HepG2 (cell line): ENCODE measurements at regions not wholly inside any gene's neighbourhood (a gene's known extent, or its start where the extent isn't known, plus 50 kb on each side); places are given as distances from the start of the nearest gene placed in this dataset.

Source experiments
- CHD2 ChIP-seq: IDR thresholded peaks from 2 replicates; pipeline ENCODE4 v1.6.1; 2011; ENCODE audit warnings: low read depth, low read length, improper control_type of control experiment
- FOSL1 ChIP-seq: sonication (generic); formaldehyde crosslinking; IDR thresholded peaks from 2 replicates; pipeline ENCODE4 v1.9.0; 2021; ENCODE audit warnings: missing genetic modification reagents, borderline replicate concordance
- FOSL2 ChIP-seq: sonication (generic); formaldehyde crosslinking; IDR thresholded peaks from 2 replicates; pipeline ENCODE4 v1.4.0; 2020; ENCODE audit warnings: missing genetic modification reagents
- KDM5A ChIP-seq: fragments of 200-600 bp; sonication (generic); IDR thresholded peaks from 2 replicates; pipeline ENCODE4 v1.7.0; 2018; ENCODE audit warnings: antibody characterized with exemption, mild to moderate bottlenecking, low read length, borderline replicate concordance
- SALL2 ChIP-seq: sonication (generic); formaldehyde crosslinking; IDR thresholded peaks from 2 replicates; pipeline ENCODE4 v1.8.1; 2023; ENCODE audit warnings: mild to moderate bottlenecking, missing genetic modification reagents, inconsistent platforms
- SETDB1 ChIP-seq: sonication (generic); formaldehyde crosslinking; IDR thresholded peaks from 2 replicates; pipeline ENCODE4 v1.5.1; 2020; ENCODE audit warnings: missing genetic modification reagents, mild to moderate bottlenecking, borderline replicate concordance
- SMAD1 ChIP-seq: sonication (generic); formaldehyde crosslinking; IDR thresholded peaks from 2 replicates; pipeline ENCODE4 v1.4.0; 2020; ENCODE audit warnings: missing genetic modification reagents, low read depth, mild to moderate bottlenecking, borderline replicate concordance
- TCF7L2 ChIP-seq: IDR thresholded peaks from 2 replicates; pipeline ENCODE4 v1.6.1; 2011; ENCODE audit warnings: mild to moderate bottlenecking, low read depth, low read length, moderate library complexity
- ZNF263 ChIP-seq: sonication (generic); formaldehyde crosslinking; IDR thresholded peaks from 2 replicates; pipeline ENCODE4 v1.4.0; 2020; ENCODE audit warnings: missing genetic modification reagents
- ZNF274 ChIP-seq: sonication (generic); formaldehyde crosslinking; IDR thresholded peaks from 2 replicates; pipeline ENCODE4 v1.5.1; 2020; ENCODE audit warnings: mild to moderate bottlenecking, missing genetic modification reagents
- ZNF543 ChIP-seq: sonication (generic); formaldehyde crosslinking; IDR thresholded peaks from 2 replicates; pipeline ENCODE4 v1.4.0; 2020; ENCODE audit warnings: mild to moderate bottlenecking, missing genetic modification reagents
- TF ChIP-seq, protein P1 (sequence below), 2 experiments: IDR thresholded peaks; 2 replicates each; pipeline ENCODE4 v1.6.1; 2011 to 2012; ENCODE audit warnings: low read length in 2 of 2, borderline replicate concordance in 1 of 2, low read depth in 1 of 2, mild to moderate bottlenecking in 1 of 2, moderate library complexity in 1 of 2
- TF ChIP-seq, protein P2 (sequence below): sonication (generic); formaldehyde crosslinking; IDR thresholded peaks from 2 replicates; pipeline ENCODE4 v1.5.0; 2020; ENCODE audit warnings: mild to moderate bottlenecking, missing genetic modification reagents, moderate library complexity

DNA sequence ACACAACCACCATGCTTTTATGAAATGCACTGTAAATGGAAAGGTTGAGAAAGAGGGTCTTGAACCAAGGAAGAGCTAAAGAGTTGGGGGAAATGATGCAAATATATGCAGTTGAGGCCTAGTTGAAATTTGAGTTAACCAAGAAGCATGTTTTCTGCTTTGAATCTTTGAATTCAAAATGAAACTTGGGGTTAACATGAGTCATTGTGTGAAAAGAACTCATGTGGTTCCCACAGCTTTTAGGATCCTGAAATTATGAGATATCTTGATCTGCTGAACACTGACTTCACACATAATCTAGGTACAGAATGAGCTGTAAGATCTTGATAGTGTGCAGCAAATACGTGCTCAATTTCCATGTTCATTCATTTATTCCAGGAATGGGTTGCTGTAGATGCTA lies 422.9 kb upstream of the TRIB2 start:
- TF ChIP-seq, protein P1, sequence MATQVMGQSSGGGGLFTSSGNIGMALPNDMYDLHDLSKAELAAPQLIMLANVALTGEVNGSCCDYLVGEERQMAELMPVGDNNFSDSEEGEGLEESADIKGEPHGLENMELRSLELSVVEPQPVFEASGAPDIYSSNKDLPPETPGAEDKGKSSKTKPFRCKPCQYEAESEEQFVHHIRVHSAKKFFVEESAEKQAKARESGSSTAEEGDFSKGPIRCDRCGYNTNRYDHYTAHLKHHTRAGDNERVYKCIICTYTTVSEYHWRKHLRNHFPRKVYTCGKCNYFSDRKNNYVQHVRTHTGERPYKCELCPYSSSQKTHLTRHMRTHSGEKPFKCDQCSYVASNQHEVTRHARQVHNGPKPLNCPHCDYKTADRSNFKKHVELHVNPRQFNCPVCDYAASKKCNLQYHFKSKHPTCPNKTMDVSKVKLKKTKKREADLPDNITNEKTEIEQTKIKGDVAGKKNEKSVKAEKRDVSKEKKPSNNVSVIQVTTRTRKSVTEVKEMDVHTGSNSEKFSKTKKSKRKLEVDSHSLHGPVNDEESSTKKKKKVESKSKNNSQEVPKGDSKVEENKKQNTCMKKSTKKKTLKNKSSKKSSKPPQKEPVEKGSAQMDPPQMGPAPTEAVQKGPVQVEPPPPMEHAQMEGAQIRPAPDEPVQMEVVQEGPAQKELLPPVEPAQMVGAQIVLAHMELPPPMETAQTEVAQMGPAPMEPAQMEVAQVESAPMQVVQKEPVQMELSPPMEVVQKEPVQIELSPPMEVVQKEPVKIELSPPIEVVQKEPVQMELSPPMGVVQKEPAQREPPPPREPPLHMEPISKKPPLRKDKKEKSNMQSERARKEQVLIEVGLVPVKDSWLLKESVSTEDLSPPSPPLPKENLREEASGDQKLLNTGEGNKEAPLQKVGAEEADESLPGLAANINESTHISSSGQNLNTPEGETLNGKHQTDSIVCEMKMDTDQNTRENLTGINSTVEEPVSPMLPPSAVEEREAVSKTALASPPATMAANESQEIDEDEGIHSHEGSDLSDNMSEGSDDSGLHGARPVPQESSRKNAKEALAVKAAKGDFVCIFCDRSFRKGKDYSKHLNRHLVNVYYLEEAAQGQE (IDR thresholded peaks at IDR 0.05; ENCODE audit: borderline replicate concordance in 1 of 2, low read depth in 1 of 2, low read length in 2 of 2) = no peak
- no peak for TF ChIP-seq ZNF263 (CRISPR knock-in tag)
- TF ChIP-seq SMAD1 (CRISPR knock-in tag) = no peak
- TF ChIP-seq SETDB1 = no peak
- TF ChIP-seq FOSL1 (CRISPR knock-in tag) = no peak
- TF ChIP-seq FOSL2 (CRISPR knock-in tag) = no peak
- TF ChIP-seq ZNF274 (CRISPR knock-in tag) = no peak
- TF ChIP-seq TCF7L2 = no peak
- TF ChIP-seq KDM5A = no peak
- no peak for TF ChIP-seq CHD2
- no peak for TF ChIP-seq SALL2
- TF ChIP-seq ZNF543 (CRISPR knock-in tag) = no peak
- TF ChIP-seq, protein P2, sequence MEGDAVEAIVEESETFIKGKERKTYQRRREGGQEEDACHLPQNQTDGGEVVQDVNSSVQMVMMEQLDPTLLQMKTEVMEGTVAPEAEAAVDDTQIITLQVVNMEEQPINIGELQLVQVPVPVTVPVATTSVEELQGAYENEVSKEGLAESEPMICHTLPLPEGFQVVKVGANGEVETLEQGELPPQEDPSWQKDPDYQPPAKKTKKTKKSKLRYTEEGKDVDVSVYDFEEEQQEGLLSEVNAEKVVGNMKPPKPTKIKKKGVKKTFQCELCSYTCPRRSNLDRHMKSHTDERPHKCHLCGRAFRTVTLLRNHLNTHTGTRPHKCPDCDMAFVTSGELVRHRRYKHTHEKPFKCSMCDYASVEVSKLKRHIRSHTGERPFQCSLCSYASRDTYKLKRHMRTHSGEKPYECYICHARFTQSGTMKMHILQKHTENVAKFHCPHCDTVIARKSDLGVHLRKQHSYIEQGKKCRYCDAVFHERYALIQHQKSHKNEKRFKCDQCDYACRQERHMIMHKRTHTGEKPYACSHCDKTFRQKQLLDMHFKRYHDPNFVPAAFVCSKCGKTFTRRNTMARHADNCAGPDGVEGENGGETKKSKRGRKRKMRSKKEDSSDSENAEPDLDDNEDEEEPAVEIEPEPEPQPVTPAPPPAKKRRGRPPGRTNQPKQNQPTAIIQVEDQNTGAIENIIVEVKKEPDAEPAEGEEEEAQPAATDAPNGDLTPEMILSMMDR (CRISPR knock-in tag) = no peak
